ENCODE measurements at regions not wholly inside any gene's neighbourhood (a gene's known extent, or its start where the extent isn't known, plus 50 kb on each side); places are given as distances from the start of the nearest gene placed in this dataset.
"Not testable (repeated sequence)": the region's sequence is repeated elsewhere in the genome, so short reads cannot be mapped to it uniquely, and the experiment has no call there.

DNA sequence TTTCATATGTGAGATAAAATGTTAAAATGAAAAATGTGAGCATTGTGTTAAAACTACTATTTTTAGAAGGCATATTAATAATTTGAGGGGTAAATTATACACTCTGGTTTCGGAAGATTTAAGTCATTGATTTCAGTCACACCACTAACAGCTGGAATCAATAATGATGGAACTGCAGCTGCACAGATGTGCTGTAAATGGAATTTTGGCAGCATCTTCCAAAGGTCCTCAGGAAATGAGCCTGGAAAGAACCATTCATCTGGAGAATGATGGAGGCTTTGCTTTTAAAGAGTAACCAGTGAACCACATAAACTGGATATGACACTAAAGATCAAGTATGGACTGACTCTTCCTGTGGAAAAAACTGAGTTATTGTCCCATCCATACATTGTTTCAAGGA, 759.0 kb upstream of the EPHA5 start:
- DNase-seq (ENCODE audit: low read depth in 2 of 2): no peak

DNA sequence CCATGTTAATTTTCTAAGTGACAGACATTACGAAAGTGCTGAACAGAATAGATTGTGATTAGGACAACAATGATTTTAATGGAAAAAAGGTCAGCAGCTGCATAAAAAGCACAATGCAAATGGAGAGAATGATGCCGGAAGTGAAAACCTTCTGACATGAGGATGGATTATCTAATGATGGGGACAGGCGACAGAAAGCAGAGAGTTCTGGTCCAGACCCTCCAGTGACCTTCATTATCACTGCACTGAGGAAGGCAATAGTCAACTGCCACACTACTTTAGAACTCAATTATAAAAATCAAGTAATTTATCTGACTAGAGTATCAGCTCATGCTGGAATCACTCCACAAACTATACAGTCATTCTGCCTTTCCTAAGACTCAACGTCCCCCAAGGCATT, 746.1 kb upstream of the EPHA5 start:
- DNase-seq (ENCODE audit: low read depth in 2 of 2): no peak

DNA sequence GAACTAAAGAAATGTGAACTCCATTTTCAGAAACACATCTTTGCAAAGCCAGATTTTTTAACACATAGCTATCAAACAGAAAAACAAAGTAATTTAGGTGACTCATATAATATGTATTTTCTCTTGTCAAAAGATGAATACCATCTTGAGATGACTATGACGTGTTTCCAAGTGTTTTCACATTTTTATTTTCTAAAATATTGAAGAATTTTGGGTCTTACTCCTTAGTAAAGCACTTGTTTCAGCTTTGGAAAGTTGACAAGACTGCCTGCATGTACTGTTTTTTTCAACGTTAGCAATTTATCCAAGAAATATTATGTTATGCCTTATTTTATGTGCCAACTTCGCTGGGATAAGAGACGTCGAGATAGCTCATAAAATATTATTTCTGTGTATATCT, 733.9 kb upstream of the EPHA5 start:
- DNase-seq (ENCODE audit: low read depth in 2 of 2): no peak

DNA sequence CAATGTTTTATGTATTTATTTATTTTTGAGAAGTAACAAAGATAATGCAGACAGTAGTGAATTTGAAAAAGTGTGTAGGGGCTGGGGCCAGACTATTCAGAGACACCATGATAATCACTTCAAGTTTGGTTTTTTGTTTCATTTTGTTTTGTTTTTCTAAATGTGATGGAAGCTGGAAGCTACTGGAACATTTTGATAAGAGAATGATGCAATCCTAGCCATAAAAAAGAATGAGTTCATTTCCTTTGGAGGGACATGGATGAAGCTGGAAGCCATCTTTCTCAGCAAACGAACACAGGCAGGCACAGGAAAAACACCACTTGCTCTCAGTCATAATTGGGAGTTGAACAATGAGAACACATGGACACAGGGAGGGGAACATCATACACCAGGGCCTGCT, 706.6 kb upstream of the EPHA5 start:
- no peak for DNase-seq (ENCODE audit: low read depth in 2 of 2)

GRCh38 chr4:66376396-66376795, 706.1 kb upstream of the EPHA5 start:
- no peak for DNase-seq (ENCODE audit: low read depth in 2 of 2)

- no peak for DNase-seq (ENCODE audit: low read depth in 2 of 2)
These were observed 703.0 kb upstream of the EPHA5 start for GRCh38 chr4:66373268-66373667.

- DNase-seq (ENCODE audit: low read depth in 2 of 2): no peak
These were observed 702.4 kb upstream of the EPHA5 start for GRCh38 chr4:66372706-66373105.

GRCh38 chr4:66367043-66367660, 696.9 kb upstream of the EPHA5 start:
- no peak for DNase-seq (ENCODE audit: low read depth in 2 of 2)

DNA sequence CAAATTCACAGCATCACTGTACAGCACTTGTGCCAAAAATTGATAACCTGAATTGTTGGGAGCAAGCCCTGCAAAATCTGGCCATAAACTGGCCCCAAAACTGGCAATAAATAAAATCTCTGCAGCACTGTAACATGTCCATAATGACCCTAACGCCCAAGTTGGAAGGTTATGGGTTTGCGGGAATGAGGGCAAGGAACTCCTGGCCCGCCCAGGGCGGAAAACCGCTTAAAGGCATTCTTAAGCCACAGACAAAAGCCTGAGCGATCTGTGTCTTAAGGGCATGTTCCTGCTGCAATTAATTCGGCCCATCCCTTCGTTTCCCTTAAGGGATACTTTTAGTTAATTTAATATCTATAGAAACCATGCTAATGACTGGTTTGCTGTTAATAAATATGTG, 690.1 kb upstream of the EPHA5 start:
- not testable (repeated sequence) for DNase-seq (ENCODE audit: low read depth in 2 of 2)

DNA sequence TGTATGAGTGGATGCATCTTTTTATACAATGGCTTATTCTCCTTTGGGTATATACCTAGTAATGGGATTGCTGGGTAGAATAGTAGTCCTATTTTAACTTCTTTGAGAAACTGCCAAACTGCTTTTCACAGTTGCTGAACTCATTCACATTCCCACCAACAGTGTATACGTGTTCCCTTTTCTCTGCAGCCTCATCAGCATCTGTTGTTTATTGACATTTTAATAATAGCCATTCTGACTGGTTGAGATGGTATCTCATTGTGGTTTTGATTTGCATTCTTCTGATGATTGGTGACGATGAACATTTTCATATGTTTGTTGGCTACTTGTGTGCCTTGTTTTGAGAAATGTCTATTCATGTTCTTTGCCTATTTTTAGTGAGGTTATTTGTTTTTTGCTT, 687.0 kb upstream of the EPHA5 start:
- DNase-seq (ENCODE audit: low read depth in 2 of 2): no peak

GRCh38 chr4:66355328-66355727, 685.0 kb upstream of the EPHA5 start:
- no peak for DNase-seq (ENCODE audit: low read depth in 2 of 2)

DNA sequence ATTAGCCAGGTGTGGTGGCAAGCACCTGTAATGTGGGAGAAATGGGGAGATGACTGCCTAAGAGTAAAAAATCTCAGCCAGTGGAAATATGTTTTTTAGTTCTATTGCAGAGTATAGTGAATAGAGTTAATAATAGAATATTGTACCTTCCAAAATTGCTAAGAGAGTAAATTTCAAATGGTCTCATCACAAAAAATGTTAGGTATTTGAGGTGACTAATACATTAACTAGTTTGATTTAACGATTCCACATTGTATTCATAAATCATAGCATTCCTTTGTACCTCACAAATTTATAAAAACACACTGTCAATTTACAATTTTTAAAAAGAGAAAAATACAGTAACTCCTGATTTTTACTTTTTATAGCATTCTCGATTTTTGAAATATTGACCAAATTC, 681.5 kb upstream of the EPHA5 start:
- DNase-seq (ENCODE audit: low read depth in 2 of 2): no peak

DNA sequence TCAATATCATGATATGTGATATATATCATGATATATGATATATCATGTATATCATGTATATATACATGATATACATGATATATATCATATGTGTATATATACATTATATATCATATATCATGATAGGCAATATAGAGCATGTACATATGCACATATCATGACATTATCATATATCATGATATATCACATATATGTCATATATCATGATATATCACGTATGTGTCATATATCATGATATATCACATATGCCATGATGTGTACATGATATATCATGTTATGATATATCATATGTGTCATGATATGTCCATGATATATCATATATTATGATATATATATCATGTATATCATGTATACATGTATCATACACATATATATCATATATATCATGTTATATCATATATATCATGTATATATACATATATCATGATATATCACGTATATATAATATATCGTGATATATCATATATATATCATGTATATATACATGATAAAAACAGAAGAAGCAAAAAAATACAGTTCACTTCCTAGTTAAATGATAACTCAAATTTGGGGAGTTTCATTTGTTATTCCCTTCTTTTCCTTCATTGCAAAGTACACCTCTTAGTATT, 670.1 kb upstream of the EPHA5 start:
- DNase-seq (ENCODE audit: low read depth in 2 of 2): no peak

GRCh38 chr4:66339007-66339406, 668.7 kb upstream of the EPHA5 start:
- DNase-seq (ENCODE audit: low read depth in 2 of 2): no peak

DNA sequence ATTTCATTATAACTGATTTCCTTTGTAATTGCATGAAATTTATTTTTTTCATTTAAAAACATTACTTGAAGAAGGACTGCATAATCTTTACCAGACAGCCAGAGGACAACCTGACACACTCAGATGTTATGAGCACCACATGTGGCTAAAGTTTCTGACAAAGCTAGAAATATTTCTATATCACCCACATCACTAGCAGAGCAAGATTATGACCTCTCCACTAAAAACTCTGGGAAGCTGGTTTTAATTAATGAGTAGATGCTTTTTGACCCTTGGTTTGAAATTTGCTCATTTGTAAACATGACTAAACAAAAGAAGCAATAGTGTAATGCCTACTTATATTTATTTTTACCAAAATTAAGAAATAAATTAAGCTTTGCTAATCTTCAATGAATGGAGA, 661.5 kb upstream of the EPHA5 start:
- no peak for DNase-seq (ENCODE audit: low read depth in 2 of 2)

DNA sequence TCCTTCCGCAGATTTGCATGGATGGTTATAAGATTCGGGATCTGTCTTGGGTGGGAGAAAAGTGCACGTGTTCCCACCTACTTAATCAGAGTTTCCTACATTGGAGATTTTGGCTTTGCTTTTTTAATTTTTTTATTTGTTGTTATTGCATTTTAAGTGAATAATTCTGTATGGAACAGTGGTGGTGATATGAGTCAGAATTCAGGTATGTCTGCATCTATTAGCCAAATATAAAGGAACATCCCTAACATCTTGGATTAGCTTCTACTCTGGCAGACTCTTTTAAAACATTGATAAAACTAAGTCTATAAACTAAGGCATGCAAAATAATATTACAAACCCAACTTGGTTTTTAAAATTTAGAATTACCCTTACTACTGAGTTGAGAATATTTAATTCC, 659.8 kb upstream of the EPHA5 start:
- DNase-seq (ENCODE audit: low read depth in 2 of 2): no peak

- no peak for DNase-seq (ENCODE audit: low read depth in 2 of 2)
These were observed 658.7 kb upstream of the EPHA5 start for GRCh38 chr4:66328803-66329574.

DNA sequence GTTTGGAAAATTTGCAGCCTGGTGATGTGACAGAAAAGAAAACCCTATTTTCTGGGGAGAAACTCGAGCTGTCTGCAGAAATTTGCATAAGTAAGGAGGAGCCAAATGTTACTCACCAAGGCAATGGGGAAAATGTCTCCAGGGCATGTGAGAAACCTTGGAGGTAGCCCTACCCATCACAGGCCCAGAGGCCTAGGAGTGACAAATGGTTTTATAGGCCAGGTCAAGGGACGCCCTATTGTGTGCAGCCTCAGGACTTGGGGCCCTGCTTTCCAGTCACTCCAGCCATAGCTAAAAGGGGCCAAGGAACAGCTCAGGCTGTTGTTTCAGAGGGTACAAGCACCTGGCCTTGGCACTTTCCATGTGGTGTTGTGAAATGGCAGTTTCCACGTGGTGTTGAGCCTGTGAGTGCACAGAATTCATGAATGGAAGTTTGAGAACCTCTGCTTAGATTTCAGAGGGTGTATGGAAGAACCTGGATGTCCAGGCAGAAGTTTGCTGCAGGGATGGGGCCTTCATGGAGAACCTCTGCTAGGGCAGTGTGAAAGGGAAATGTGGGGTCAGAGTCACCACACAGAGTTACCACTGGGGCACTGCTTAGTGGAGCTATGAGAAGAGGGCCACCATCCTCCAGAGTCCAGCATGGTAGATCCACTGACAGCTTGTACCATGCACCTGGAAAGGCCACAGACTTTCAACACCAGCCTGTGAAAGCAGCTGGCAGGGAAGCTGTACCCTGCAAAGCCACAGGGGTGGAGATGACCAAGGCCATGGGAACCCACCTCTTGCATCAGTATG, 637.6 kb upstream of the EPHA5 start:
- no peak for DNase-seq (ENCODE audit: low read depth in 2 of 2)

- DNase-seq (ENCODE audit: low read depth in 2 of 2): no peak
These were observed 630.1 kb upstream of the EPHA5 start for GRCh38 chr4:66300336-66300934.

GRCh38 chr4:66298569-66298968, 628.3 kb upstream of the EPHA5 start:
- DNase-seq (ENCODE audit: low read depth in 2 of 2): no peak

- no peak for DNase-seq (ENCODE audit: low read depth in 2 of 2)
These were observed 627.4 kb upstream of the EPHA5 start for GRCh38 chr4:66297703-66298102.

DNA sequence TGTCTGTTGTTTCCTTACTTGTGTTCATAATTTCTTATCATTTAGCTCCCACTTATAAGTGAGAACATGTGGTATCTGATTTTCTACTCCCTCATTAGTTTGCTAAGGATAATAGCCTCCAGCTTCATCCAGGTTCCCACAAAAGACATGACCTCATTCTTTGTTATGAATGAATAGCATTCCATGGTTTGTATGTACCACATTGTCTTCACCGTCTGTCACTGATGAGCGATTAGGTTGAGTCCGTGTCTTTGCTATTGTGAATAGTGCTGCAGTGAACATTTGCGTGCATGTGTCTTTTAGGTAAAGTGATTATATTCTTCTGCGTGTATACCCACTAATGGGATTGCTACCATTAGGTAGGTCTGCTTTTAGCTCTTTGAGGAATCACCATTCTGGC, 624.3 kb upstream of the EPHA5 start:
- DNase-seq (ENCODE audit: low read depth in 2 of 2): no peak

Measured in stimulated activated CD8-positive, alpha-beta memory T cell treated with anti-CD3 and anti-CD28 coated beads, Interleukin-2, amount 100 ng/mL, for 48 hours (primary cell).